ENCODE measurements at regions not wholly inside any gene's neighbourhood (a gene's known extent, or its start where the extent isn't known, plus 50 kb on each side); places are given as distances from the start of the nearest gene placed in this dataset.

GRCh38 chr9:1673300-1673699 is 341.8 kb upstream of the SMARCA2 start:
- TF ChIP-seq NFIC (IDR thresholded peaks at IDR 0.05), result no peak
- TF ChIP-seq TEAD4 (IDR thresholded peaks at IDR 0.05), result no peak
- TF ChIP-seq RAD21 (IDR thresholded peaks at IDR 0.05; ENCODE audit: low read depth), result no peak
- TF ChIP-seq REST (IDR thresholded peaks at IDR 0.05; ENCODE audit: low read depth), result no peak
- TF ChIP-seq CEBPB (IDR thresholded peaks at IDR 0.05), result no peak
- TF ChIP-seq TAF1 (IDR thresholded peaks at IDR 0.05; ENCODE audit: low read depth), result no peak
- no peak for TF ChIP-seq EP300 (IDR thresholded peaks at IDR 0.05; ENCODE audit: borderline replicate concordance)
- no peak for TF ChIP-seq CREB1 (IDR thresholded peaks at IDR 0.05; ENCODE audit: low read depth)
- no peak for TF ChIP-seq ZBTB7A (IDR thresholded peaks at IDR 0.05; ENCODE audit: low read depth)
- no peak for TF ChIP-seq YY1 (IDR thresholded peaks at IDR 0.05; ENCODE audit: low read depth)
- no peak for TF ChIP-seq EGR1 (IDR thresholded peaks at IDR 0.05)
